Colonic mucosa (tissue), 4 donors: ENCODE measurements at regions not wholly inside any gene's neighbourhood (a gene's known extent, or its start where the extent isn't known, plus 50 kb on each side); places are given as distances from the start of the nearest gene placed in this dataset.

Experiments used
- DNase-seq: peaks from one replicate; pipeline ENCODE4 v3.0.0-alpha.2; 2020
- H3K27ac ChIP-seq: fragments of 200-600 bp; one replicate; pipeline ENCODE4 v1.8.0; 2021
- H3K27me3 ChIP-seq: fragments of 200-600 bp; one replicate; pipeline ENCODE4 v1.8.0; 2021
- H3K36me3 ChIP-seq: fragments of 200-600 bp; one replicate; pipeline ENCODE4 v1.8.0; 2021
- H3K4me1 ChIP-seq: fragments of 200-600 bp; one replicate; pipeline ENCODE4 v1.8.0; 2021; ENCODE audit warnings: mild to moderate bottlenecking
- H3K4me3 ChIP-seq: fragments of 200-600 bp; one replicate; pipeline ENCODE4 v1.8.0; 2021
- H3K9ac ChIP-seq, 2 donors: one replicate each; pipeline ENCODE4 v1.7.0; 2013; ENCODE audit warnings: control low read depth in 2 of 2, low read depth in 2 of 2, low read length in 2 of 2
- H3K9me3 ChIP-seq: fragments of 200-600 bp; one replicate; pipeline ENCODE4 v1.8.0; 2021
- intact Hi-C: fragments of 100-400 bp; cut with DNase I; formaldehyde crosslinking; loops from one replicate; pipeline ENCODE4 v1.14.1; 2022
- TF ChIP-seq, protein P1 (sequence below): fragments of 200-600 bp; IDR thresholded peaks from one replicate; pipeline ENCODE4 v1.8.0; 2022; ENCODE audit warnings: antibody characterized with exemption, mild to moderate bottlenecking
- donor health status: healthy.
- donor health status: DM: no; HTN: no; CAD: no.
- donor health status: DM: no; HTN: no; CAD: no.

DNA sequence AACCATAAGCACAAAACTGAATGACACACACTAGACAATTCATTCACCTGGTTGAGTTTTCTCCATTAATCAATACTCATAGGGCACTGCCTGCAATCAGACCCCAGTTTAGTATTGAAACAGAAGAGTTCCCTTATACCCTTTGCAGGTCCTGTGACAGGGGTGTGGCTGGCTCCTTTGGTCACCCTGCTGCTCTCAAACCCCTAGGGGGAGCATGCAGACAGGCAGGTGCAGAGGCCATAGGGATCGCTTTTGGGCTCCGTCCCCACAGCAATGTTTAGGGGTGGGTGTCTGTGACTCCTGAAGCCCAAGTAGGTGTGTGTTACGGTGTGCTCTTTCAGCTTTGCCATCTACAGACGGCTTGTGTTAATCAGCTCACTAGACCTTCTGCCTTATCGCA, 210.4 kb downstream of the CENPW start:
- TF ChIP-seq, protein P1, sequence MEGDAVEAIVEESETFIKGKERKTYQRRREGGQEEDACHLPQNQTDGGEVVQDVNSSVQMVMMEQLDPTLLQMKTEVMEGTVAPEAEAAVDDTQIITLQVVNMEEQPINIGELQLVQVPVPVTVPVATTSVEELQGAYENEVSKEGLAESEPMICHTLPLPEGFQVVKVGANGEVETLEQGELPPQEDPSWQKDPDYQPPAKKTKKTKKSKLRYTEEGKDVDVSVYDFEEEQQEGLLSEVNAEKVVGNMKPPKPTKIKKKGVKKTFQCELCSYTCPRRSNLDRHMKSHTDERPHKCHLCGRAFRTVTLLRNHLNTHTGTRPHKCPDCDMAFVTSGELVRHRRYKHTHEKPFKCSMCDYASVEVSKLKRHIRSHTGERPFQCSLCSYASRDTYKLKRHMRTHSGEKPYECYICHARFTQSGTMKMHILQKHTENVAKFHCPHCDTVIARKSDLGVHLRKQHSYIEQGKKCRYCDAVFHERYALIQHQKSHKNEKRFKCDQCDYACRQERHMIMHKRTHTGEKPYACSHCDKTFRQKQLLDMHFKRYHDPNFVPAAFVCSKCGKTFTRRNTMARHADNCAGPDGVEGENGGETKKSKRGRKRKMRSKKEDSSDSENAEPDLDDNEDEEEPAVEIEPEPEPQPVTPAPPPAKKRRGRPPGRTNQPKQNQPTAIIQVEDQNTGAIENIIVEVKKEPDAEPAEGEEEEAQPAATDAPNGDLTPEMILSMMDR: no peak

GRCh38 chr6:126551832-126552231, 211.9 kb downstream of the CENPW start:
- H3K4me3 ChIP-seq: no peak overlapping the region
- H3K9ac ChIP-seq: no peak overlapping the region
- no peaks in the 10 kb centered on the region for H3K9me3 ChIP-seq
- H3K27me3 ChIP-seq: no peaks in the 10 kb centered on the region
- H3K36me3 ChIP-seq: no peaks in the 10 kb centered on the region
- intact Hi-C loops: no loop called here
- no peaks in the 10 kb centered on the region for H3K4me1 ChIP-seq
- H3K27ac ChIP-seq: no peak overlapping the region
- DNase-seq: no peak
- TF ChIP-seq, protein P1: no peak

More for the DNA sequence above, 210.4 kb downstream of the CENPW start:
- no peak overlapping the region for H3K9ac ChIP-seq
- DNase-seq: no peak
- H3K4me3 ChIP-seq: no peak overlapping the region
- no peaks in the 10 kb centered on the region for H3K27me3 ChIP-seq
- H3K27ac ChIP-seq: no peak overlapping the region
- no peaks in the 10 kb centered on the region for H3K4me1 ChIP-seq
- no peaks in the 10 kb centered on the region for H3K9me3 ChIP-seq
- intact Hi-C loops: no loop called here
- H3K36me3 ChIP-seq: no peaks in the 10 kb centered on the region

DNA sequence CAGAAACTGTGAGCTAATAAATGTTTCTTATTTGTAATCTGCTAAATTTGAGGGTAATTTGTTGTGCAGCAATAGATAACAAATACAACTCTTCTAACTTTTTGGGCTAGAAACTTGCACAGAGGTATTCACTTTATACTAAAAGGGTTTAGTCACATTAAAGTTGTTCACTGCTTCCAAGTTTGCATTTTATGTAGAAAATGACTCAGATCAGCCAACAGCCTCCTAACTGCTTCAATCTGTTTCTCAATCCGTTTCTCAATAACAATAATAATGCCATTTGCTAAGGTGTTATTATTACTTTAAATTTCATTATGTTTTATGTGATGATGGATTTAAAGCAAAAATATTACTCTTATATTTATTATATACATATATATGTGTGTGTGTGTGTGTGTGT, 213.9 kb downstream of the CENPW start:
- H3K9me3 ChIP-seq: no peaks in the 10 kb centered on the region
- H3K27me3 ChIP-seq: no peaks in the 10 kb centered on the region
- TF ChIP-seq, protein P1: no peak
- no peak overlapping the region for H3K4me3 ChIP-seq
- no peaks in the 10 kb centered on the region for H3K36me3 ChIP-seq
- H3K27ac ChIP-seq: no peak overlapping the region
- H3K4me1 ChIP-seq: no peaks in the 10 kb centered on the region
- DNase-seq: no peak
- intact Hi-C loops: no loop called here
- H3K9ac ChIP-seq: no peak overlapping the region

DNA sequence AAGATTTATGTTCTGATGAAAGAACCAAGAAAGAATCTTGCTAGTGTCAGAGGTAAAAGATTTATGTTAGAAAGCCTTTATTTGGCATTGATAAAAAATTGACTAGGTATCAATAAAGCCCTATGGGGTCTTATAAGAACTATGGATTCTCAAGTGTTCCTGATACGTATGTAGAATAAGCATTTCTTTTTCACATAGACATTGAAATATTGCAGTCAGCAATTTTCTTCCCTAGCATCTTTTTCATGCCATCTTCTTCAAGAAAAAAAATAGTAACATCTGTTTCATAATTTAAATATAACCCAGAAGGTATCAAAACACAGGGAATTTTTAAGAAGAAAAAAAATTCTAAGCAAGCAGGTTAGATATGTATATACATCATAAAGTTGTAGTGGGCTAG, 230.6 kb downstream of the CENPW start:
- H3K9ac ChIP-seq: no peak overlapping the region
- intact Hi-C loops: no loop called here
- H3K4me1 ChIP-seq: no peaks in the 10 kb centered on the region
- no peak overlapping the region for H3K27ac ChIP-seq
- no peak for DNase-seq
- H3K4me3 ChIP-seq: no peak overlapping the region
- TF ChIP-seq, protein P1: no peak
- no peaks in the 10 kb centered on the region for H3K36me3 ChIP-seq
- H3K27me3 ChIP-seq: no peaks in the 10 kb centered on the region
- no peaks in the 10 kb centered on the region for H3K9me3 ChIP-seq

DNA sequence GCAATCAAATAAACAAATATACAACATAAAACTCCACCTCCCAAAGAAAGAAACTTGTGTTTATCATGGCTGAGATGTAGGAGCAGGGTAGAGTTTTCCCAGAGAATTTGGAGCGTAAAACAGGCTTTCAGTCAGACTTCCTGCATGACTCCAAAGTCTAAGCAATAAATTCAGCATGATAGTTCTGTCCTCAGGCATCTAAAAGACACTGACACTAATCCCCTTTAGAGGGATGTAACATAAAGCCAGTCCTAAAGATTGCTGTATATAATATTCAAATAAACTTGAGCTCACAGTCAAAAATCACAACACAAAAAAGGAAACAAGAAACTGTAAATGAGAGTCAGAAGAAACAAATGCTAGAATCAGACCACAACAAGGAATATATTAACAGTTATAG, 234.4 kb downstream of the CENPW start:
- TF ChIP-seq, protein P1: no peak
- no peaks in the 10 kb centered on the region for H3K36me3 ChIP-seq
- no peak overlapping the region for H3K9ac ChIP-seq
- intact Hi-C loops: no loop called here
- no peaks in the 10 kb centered on the region for H3K27me3 ChIP-seq
- H3K4me1 ChIP-seq: no peaks in the 10 kb centered on the region
- no peak overlapping the region for H3K27ac ChIP-seq
- H3K4me3 ChIP-seq: no peak overlapping the region
- no peaks in the 10 kb centered on the region for H3K9me3 ChIP-seq
- DNase-seq: no peak

- no peaks in the 10 kb centered on the region for H3K4me1 ChIP-seq
- no peak overlapping the region for H3K9ac ChIP-seq
- no peak overlapping the region for H3K27ac ChIP-seq
- no peaks in the 10 kb centered on the region for H3K27me3 ChIP-seq
- intact Hi-C loops: no loop called here
- H3K4me3 ChIP-seq: no peak overlapping the region
- H3K9me3 ChIP-seq: no peaks in the 10 kb centered on the region
- no peak for DNase-seq
- no peaks in the 10 kb centered on the region for H3K36me3 ChIP-seq
- TF ChIP-seq, protein P1: no peak
These were observed 241.4 kb downstream of the CENPW start for GRCh38 chr6:126581316-126581715.
